Central memory CD8-positive, alpha-beta T cell (primary cell): ENCODE measurements at regions not wholly inside any gene's neighbourhood (a gene's known extent, or its start where the extent isn't known, plus 50 kb on each side); places are given as distances from the start of the nearest gene placed in this dataset.

Experiments
- ATAC-seq: fragments of 150-1000 bp; cut with Tn5 transposase; replicated peaks from 2 replicates; pipeline ENCODE4 v1.10.0; 2022; ENCODE audit warnings: mild to moderate bottlenecking, moderate FRiP score, moderate number of reproducible peaks; ENCODE audit not compliant: poor library complexity, severe bottlenecking; ENCODE audit errors: extremely low read depth
- DNase-seq, 2 donors: peaks; one replicate each; pipeline ENCODE4 v3.0.0; 2021; ENCODE audit warnings: low spot score in 2 of 2
- H3K27ac Mint-ChIP-seq: one replicate; pipeline ENCODE4 v1.8.0; 2022; ENCODE audit warnings: low read depth, mild to moderate bottlenecking, moderate library complexity, mixed read lengths
- H3K27me3 Mint-ChIP-seq: one replicate; pipeline ENCODE4 v1.8.0; 2022; ENCODE audit warnings: mixed read lengths
- H3K36me3 Mint-ChIP-seq: one replicate; pipeline ENCODE4 v1.8.0; 2022; ENCODE audit warnings: mild to moderate bottlenecking, moderate library complexity, mixed read lengths; ENCODE audit not compliant: insufficient read depth
- H3K4me1 Mint-ChIP-seq: one replicate; pipeline ENCODE4 v1.8.0; 2022; ENCODE audit warnings: mixed read lengths
- H3K4me3 Mint-ChIP-seq: one replicate; pipeline ENCODE4 v1.8.0; 2022; ENCODE audit warnings: mild to moderate bottlenecking, moderate library complexity, mixed read lengths
- H3K9me3 Mint-ChIP-seq: one replicate; pipeline ENCODE4 v1.8.0; 2022; ENCODE audit warnings: mixed read lengths

- Mint-ChIP-seq H3K9me3 (no peaks in the 10 kb centered on the region), H3K27me3 (no peaks in the 10 kb centered on the region), H3K36me3 (peaks cover 2% of the 10 kb centered on the region), H3K4me3 (peak overlapping the region; percentile 7), H3K4me1 (peaks cover 11% of the 10 kb centered on the region), H3K27ac (no peak overlapping the region)
- ATAC-seq, result no peak
- DNase-seq, result no peak
Measured at GRCh38 chr7:16315280-16315679, 106.1 kb downstream of the CRPPA start.

GRCh38 chr7:16309129-16309528 lies 112.2 kb downstream of the CRPPA start:
- no peak for ATAC-seq
- Mint-ChIP-seq H3K9me3 (no peaks in the 10 kb centered on the region), H3K27me3 (no peaks in the 10 kb centered on the region), H3K4me3 (no peak overlapping the region), H3K27ac (no peak overlapping the region), H3K4me1 (no peaks in the 10 kb centered on the region), H3K36me3 (no peaks in the 10 kb centered on the region)
- no peak for DNase-seq

- no peaks in the 10 kb centered on the region for H3K27me3 Mint-ChIP-seq
- ATAC-seq (no peak), DNase-seq (no peak)
- no peak overlapping the region for H3K4me3 Mint-ChIP-seq
- H3K27ac Mint-ChIP-seq, result no peak overlapping the region
- H3K4me1 Mint-ChIP-seq, result no peaks in the 10 kb centered on the region
- no peaks in the 10 kb centered on the region for H3K9me3 Mint-ChIP-seq
- no peaks in the 10 kb centered on the region for H3K36me3 Mint-ChIP-seq
Measured at GRCh38 chr7:16301291-16301690, 120.0 kb downstream of the CRPPA start.

GRCh38 chr7:16300361-16300895 lies 120.9 kb downstream of the CRPPA start:
- H3K4me1 Mint-ChIP-seq, result no peaks in the 10 kb centered on the region
- DNase-seq, result no peak
- H3K27ac Mint-ChIP-seq, result no peak overlapping the region
- no peak overlapping the region for H3K4me3 Mint-ChIP-seq
- H3K27me3 Mint-ChIP-seq, result no peaks in the 10 kb centered on the region
- H3K36me3 Mint-ChIP-seq, result no peaks in the 10 kb centered on the region
- ATAC-seq, result no peak
- no peaks in the 10 kb centered on the region for H3K9me3 Mint-ChIP-seq

- Mint-ChIP-seq H3K36me3 (no peaks in the 10 kb centered on the region), H3K27me3 (no peaks in the 10 kb centered on the region), H3K4me1 (no peaks in the 10 kb centered on the region), H3K9me3 (no peaks in the 10 kb centered on the region), H3K27ac (no peak overlapping the region), H3K4me3 (no peak overlapping the region)
- DNase-seq (no peak), ATAC-seq (no peak)
Measured at GRCh38 chr7:16299853-16300252, 121.5 kb downstream of the CRPPA start.

- no peak for ATAC-seq
- Mint-ChIP-seq H3K4me3 (no peak overlapping the region), H3K4me1 (no peaks in the 10 kb centered on the region), H3K9me3 (no peaks in the 10 kb centered on the region), H3K36me3 (no peaks in the 10 kb centered on the region), H3K27me3 (no peaks in the 10 kb centered on the region), H3K27ac (no peak overlapping the region)
- no peak for DNase-seq
Measured at GRCh38 chr7:16298221-16298620, 123.1 kb downstream of the CRPPA start.

- Mint-ChIP-seq H3K4me1 (no peaks in the 10 kb centered on the region), H3K36me3 (no peaks in the 10 kb centered on the region), H3K4me3 (no peak overlapping the region), H3K27me3 (no peaks in the 10 kb centered on the region), H3K9me3 (no peaks in the 10 kb centered on the region), H3K27ac (no peak overlapping the region)
- DNase-seq (no peak), ATAC-seq (no peak)
Measured at GRCh38 chr7:16295558-16295957, 125.8 kb downstream of the CRPPA start.

GRCh38 chr7:16293669-16294425 lies 127.5 kb downstream of the CRPPA start:
- Mint-ChIP-seq H3K9me3 (no peaks in the 10 kb centered on the region), H3K4me3 (no peak overlapping the region), H3K27ac (no peak overlapping the region), H3K36me3 (no peaks in the 10 kb centered on the region), H3K4me1 (no peaks in the 10 kb centered on the region), H3K27me3 (no peaks in the 10 kb centered on the region)
- DNase-seq (no peak), ATAC-seq (no peak)

GRCh38 chr7:16284581-16284980 lies 136.8 kb downstream of the CRPPA start:
- ATAC-seq (no peak), DNase-seq (no peak)
- H3K36me3 Mint-ChIP-seq, result no peaks in the 10 kb centered on the region
- no peak overlapping the region for H3K27ac Mint-ChIP-seq
- H3K4me3 Mint-ChIP-seq, result no peak overlapping the region
- H3K27me3 Mint-ChIP-seq, result no peaks in the 10 kb centered on the region
- peaks cover 4% of the 10 kb centered on the region for H3K9me3 Mint-ChIP-seq
- H3K4me1 Mint-ChIP-seq, result no peaks in the 10 kb centered on the region

- no peak for ATAC-seq
- DNase-seq, result no peak
- Mint-ChIP-seq H3K4me3 (no peak overlapping the region), H3K4me1 (no peaks in the 10 kb centered on the region), H3K27ac (no peak overlapping the region), H3K27me3 (no peaks in the 10 kb centered on the region), H3K36me3 (no peaks in the 10 kb centered on the region), H3K9me3 (peaks cover 8% of the 10 kb centered on the region)
Measured at GRCh38 chr7:16278167-16278787, 143.1 kb downstream of the CRPPA start.

- no peak overlapping the region for H3K27ac Mint-ChIP-seq
- H3K36me3 Mint-ChIP-seq, result no peaks in the 10 kb centered on the region
- no peak overlapping the region for H3K4me3 Mint-ChIP-seq
- DNase-seq, result no peak
- no peaks in the 10 kb centered on the region for H3K27me3 Mint-ChIP-seq
- no peaks in the 10 kb centered on the region for H3K9me3 Mint-ChIP-seq
- no peaks in the 10 kb centered on the region for H3K4me1 Mint-ChIP-seq
- no peak for ATAC-seq
Measured at GRCh38 chr7:16271990-16272665, 149.2 kb downstream of the CRPPA start.

GRCh38 chr7:16271355-16271915 lies 149.9 kb downstream of the CRPPA start:
- H3K4me3 Mint-ChIP-seq, result no peak overlapping the region
- no peaks in the 10 kb centered on the region for H3K4me1 Mint-ChIP-seq
- H3K27ac Mint-ChIP-seq, result no peak overlapping the region
- H3K9me3 Mint-ChIP-seq, result no peaks in the 10 kb centered on the region
- ATAC-seq, result no peak
- DNase-seq, result no peak
- H3K36me3 Mint-ChIP-seq, result no peaks in the 10 kb centered on the region
- H3K27me3 Mint-ChIP-seq, result no peaks in the 10 kb centered on the region
